ENCODE measurements at regions not wholly inside any gene's neighbourhood (a gene's known extent, or its start where the extent isn't known, plus 50 kb on each side); places are given as distances from the start of the nearest gene placed in this dataset.

DNA sequence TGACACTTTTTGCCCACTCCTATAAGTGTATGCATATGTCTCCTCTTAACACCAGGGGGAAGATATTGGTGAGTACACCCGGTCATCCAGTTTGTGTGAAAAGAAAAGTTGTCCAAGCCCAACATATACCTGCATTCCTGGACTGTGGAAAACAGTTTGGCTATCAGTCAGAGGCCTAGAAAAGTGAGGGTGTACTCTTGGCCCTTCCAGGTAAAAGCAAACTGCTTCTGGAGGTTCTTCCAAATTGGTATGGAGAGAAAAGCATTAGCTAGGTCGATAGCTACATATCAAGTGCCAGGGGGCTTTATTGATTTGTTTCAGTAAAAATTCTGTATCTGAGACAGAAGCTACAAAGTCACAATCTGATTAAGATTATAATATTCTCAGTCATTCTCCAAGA, 144.0 kb downstream of the SPTSSA start:
- H3K4me2 ChIP-seq (ENCODE audit: low read length) = no peak overlapping the region
- no peaks in the 10 kb centered on the region for H3K9me3 ChIP-seq (ENCODE audit: low read length)
- no peaks in the 10 kb centered on the region for H4K20me1 ChIP-seq (ENCODE audit: insufficient read depth)
- H3K79me2 ChIP-seq (replicated peaks; ENCODE audit: insufficient read depth, low read length) = no peaks in the 10 kb centered on the region
- H3K9ac ChIP-seq (ENCODE audit: low read length) = no peak overlapping the region
- H2AFZ ChIP-seq (ENCODE audit: low read depth, low read length) = no peak overlapping the region
- TF ChIP-seq EP300 (conservative IDR thresholded peaks at IDR 0.05; ENCODE audit: poor library complexity, severe bottlenecking) = no peak
- TF ChIP-seq MXI1 (conservative IDR thresholded peaks at IDR 0.05; ENCODE audit: poor library complexity, severe bottlenecking) = no peak
- no peak for TF ChIP-seq POLR2AphosphoS5 (IDR thresholded peaks at IDR 0.05)
- no peak for TF ChIP-seq RAD21 (conservative IDR thresholded peaks at IDR 0.05)
- TF ChIP-seq EZH2 (IDR thresholded peaks at IDR 0.05; ENCODE audit: borderline replicate concordance, insufficient read depth, low read length, poor library complexity, severe bottlenecking) = no peak
- no peak for TF ChIP-seq TAF1 (IDR thresholded peaks at IDR 0.05; ENCODE audit: low read depth)
- TF ChIP-seq, protein P1, sequence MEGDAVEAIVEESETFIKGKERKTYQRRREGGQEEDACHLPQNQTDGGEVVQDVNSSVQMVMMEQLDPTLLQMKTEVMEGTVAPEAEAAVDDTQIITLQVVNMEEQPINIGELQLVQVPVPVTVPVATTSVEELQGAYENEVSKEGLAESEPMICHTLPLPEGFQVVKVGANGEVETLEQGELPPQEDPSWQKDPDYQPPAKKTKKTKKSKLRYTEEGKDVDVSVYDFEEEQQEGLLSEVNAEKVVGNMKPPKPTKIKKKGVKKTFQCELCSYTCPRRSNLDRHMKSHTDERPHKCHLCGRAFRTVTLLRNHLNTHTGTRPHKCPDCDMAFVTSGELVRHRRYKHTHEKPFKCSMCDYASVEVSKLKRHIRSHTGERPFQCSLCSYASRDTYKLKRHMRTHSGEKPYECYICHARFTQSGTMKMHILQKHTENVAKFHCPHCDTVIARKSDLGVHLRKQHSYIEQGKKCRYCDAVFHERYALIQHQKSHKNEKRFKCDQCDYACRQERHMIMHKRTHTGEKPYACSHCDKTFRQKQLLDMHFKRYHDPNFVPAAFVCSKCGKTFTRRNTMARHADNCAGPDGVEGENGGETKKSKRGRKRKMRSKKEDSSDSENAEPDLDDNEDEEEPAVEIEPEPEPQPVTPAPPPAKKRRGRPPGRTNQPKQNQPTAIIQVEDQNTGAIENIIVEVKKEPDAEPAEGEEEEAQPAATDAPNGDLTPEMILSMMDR (IDR thresholded peaks at IDR 0.05; ENCODE audit: poor library complexity, severe bottlenecking) = no peak
- TF ChIP-seq, protein P2, sequence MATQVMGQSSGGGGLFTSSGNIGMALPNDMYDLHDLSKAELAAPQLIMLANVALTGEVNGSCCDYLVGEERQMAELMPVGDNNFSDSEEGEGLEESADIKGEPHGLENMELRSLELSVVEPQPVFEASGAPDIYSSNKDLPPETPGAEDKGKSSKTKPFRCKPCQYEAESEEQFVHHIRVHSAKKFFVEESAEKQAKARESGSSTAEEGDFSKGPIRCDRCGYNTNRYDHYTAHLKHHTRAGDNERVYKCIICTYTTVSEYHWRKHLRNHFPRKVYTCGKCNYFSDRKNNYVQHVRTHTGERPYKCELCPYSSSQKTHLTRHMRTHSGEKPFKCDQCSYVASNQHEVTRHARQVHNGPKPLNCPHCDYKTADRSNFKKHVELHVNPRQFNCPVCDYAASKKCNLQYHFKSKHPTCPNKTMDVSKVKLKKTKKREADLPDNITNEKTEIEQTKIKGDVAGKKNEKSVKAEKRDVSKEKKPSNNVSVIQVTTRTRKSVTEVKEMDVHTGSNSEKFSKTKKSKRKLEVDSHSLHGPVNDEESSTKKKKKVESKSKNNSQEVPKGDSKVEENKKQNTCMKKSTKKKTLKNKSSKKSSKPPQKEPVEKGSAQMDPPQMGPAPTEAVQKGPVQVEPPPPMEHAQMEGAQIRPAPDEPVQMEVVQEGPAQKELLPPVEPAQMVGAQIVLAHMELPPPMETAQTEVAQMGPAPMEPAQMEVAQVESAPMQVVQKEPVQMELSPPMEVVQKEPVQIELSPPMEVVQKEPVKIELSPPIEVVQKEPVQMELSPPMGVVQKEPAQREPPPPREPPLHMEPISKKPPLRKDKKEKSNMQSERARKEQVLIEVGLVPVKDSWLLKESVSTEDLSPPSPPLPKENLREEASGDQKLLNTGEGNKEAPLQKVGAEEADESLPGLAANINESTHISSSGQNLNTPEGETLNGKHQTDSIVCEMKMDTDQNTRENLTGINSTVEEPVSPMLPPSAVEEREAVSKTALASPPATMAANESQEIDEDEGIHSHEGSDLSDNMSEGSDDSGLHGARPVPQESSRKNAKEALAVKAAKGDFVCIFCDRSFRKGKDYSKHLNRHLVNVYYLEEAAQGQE (IDR thresholded peaks at IDR 0.05; ENCODE audit: borderline replicate concordance) = no peak
- TF ChIP-seq SMC3 (conservative IDR thresholded peaks at IDR 0.05; ENCODE audit: poor library complexity) = no peak
- H3K4me3 ChIP-seq (ENCODE audit: low read length) = no peak overlapping the region
- H3K27ac ChIP-seq (ENCODE audit: low read length) = no peak overlapping the region
- H3F3A ChIP-seq (ENCODE audit: insufficient read depth, low read length, poor library complexity, severe bottlenecking) = no peaks in the 10 kb centered on the region
- H3K36me3 ChIP-seq (ENCODE audit: insufficient read depth, low read length) = no peaks in the 10 kb centered on the region
- H3K27me3 ChIP-seq (ENCODE audit: insufficient read depth, low read depth, low read length) = no peaks in the 10 kb centered on the region
- H3K9me2 ChIP-seq (ENCODE audit: insufficient read depth, low read length) = no peaks in the 10 kb centered on the region

DNA sequence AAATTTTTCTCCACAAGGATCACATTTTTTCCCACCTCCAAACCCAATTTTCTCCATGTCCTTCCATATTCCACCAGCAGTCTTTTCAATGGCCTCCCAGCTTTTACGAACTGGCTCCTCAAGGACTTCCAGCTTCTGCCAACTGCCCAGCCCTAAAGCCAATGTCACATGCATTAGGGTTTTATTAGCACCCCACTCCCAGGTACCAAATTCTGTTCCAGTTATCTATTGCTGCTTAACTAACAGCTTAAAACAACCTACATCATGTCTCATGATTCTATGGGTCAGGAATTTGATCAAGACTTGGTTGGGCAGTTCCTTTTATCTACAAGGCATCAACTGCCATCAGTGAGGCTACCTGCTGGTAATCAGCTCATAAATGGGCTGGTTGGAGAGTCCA, 151.3 kb downstream of the SPTSSA start:
- Histone ChIP-seq H3K9ac (ENCODE audit: low read length) (no peak overlapping the region), H3K79me2 (replicated peaks; ENCODE audit: insufficient read depth, low read length) (no peaks in the 10 kb centered on the region), H3F3A (ENCODE audit: insufficient read depth, low read length, poor library complexity, severe bottlenecking) (no peaks in the 10 kb centered on the region), H3K27ac (ENCODE audit: low read length) (no peak overlapping the region), H3K36me3 (ENCODE audit: insufficient read depth, low read length) (no peaks in the 10 kb centered on the region), H2AFZ (ENCODE audit: low read depth, low read length) (no peak overlapping the region), H3K4me3 (ENCODE audit: low read length) (no peak overlapping the region), H3K4me2 (ENCODE audit: low read length) (no peak overlapping the region), H3K9me2 (ENCODE audit: insufficient read depth, low read length) (no peaks in the 10 kb centered on the region), H3K9me3 (ENCODE audit: low read length) (no peaks in the 10 kb centered on the region), H4K20me1 (ENCODE audit: insufficient read depth) (no peaks in the 10 kb centered on the region), H3K27me3 (ENCODE audit: insufficient read depth, low read depth, low read length) (no peaks in the 10 kb centered on the region)
- no peak for TF ChIP-seq EZH2 (IDR thresholded peaks at IDR 0.05; ENCODE audit: borderline replicate concordance, insufficient read depth, low read length, poor library complexity, severe bottlenecking)
- TF ChIP-seq, protein P2 (IDR thresholded peaks at IDR 0.05; ENCODE audit: borderline replicate concordance) = no peak
